ENCODE measurements at regions not wholly inside any gene's neighbourhood (a gene's known extent, or its start where the extent isn't known, plus 50 kb on each side); places are given as distances from the start of the nearest gene placed in this dataset.

GRCh38 chr21:28655471-28655870 is 337.2 kb downstream of the LTN1 start:
- Mint-ChIP-seq H3K9me3 (no peaks in the 10 kb centered on the region), H3K4me1 (no peaks in the 10 kb centered on the region), H3K4me3 (no peak overlapping the region), H3K27me3 (no peaks in the 10 kb centered on the region), H3K36me3 (no peaks in the 10 kb centered on the region), H3K27ac (no peak overlapping the region)

DNA sequence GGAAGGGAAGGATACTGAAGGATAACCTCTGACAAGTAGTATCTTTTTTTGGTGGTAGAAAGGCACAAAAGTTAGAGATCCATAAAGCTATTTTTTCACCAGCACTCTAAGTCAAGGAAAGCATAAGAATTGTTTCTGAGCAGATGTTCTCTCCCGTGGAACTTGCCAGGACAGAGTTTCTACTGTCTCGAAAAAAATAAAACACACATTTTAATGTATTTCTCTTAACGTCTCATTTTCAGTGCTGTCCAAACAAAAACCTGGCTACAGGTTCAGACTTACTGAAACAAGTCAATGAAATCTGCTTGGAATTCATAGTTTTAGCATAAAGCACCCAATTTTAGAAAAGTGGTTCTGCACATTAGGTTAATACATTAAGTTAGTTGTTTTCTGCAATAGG is 338.3 kb downstream of the LTN1 start:
- Mint-ChIP-seq H3K27me3 (no peaks in the 10 kb centered on the region), H3K27ac (no peak overlapping the region), H3K9me3 (no peaks in the 10 kb centered on the region), H3K4me1 (no peaks in the 10 kb centered on the region), H3K4me3 (no peak overlapping the region), H3K36me3 (no peaks in the 10 kb centered on the region)

DNA sequence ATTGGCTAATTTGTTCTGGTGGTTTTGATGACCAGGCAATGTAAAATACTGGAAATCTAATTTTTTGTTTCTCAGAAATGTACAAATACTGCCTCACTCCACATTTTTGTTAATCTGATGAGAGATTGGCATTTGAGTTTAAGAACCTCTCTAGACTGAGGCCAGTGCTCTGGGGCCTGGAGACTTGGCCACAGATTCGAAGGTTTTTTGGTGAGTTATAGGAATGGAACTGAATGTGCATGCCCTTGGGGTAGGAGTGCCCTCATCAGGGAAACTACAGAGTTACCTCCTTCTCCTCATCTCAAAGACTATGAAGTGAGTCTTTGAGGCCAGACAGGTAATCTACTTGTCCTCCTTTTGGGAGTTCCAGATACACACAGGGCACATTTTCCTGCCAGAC is 347.9 kb downstream of the LTN1 start:
- Mint-ChIP-seq H3K4me1 (no peaks in the 10 kb centered on the region), H3K27me3 (no peaks in the 10 kb centered on the region), H3K9me3 (peaks cover 5% of the 10 kb centered on the region), H3K4me3 (no peak overlapping the region), H3K36me3 (peaks cover 10% of the 10 kb centered on the region), H3K27ac (no peak overlapping the region)

GRCh38 chr21:28642891-28643290 is 349.8 kb downstream of the LTN1 start:
- no peaks in the 10 kb centered on the region for H3K4me1 Mint-ChIP-seq

DNA sequence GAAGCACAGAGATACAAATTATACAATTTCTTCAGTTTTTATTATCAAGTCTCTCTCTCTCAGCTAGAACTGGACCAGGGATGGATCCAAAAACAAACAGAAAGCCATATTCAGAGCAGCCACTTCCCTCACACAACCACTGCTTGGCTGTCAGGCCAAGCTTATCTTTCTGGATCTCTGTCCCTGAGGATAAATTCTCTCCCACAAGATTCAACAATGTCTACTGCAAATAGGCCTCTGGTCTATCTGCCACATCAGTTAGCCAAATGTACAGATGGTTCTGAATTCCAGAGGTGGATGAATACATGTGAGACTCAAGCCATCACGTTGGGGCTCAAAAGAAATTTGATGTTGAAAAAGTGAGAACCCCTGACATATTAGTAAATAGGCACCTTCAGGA is 350.9 kb downstream of the LTN1 start:
- Mint-ChIP-seq H3K9me3 (peaks cover 5% of the 10 kb centered on the region), H3K4me3 (no peak overlapping the region), H3K27ac (no peak overlapping the region), H3K27me3 (no peaks in the 10 kb centered on the region), H3K36me3 (peaks cover 14% of the 10 kb centered on the region), H3K4me1 (peaks cover under 1% of the 10 kb centered on the region)

More at GRCh38 chr21:28642891-28643290, 349.8 kb downstream of the LTN1 start:
- H3K4me3 Mint-ChIP-seq, result no peak overlapping the region
- H3K27ac Mint-ChIP-seq, result no peak overlapping the region
- peaks cover 5% of the 10 kb centered on the region for H3K9me3 Mint-ChIP-seq
- no peaks in the 10 kb centered on the region for H3K27me3 Mint-ChIP-seq
- peaks cover 14% of the 10 kb centered on the region for H3K36me3 Mint-ChIP-seq

- Mint-ChIP-seq H3K4me3 (no peak overlapping the region), H3K4me1 (peaks cover 4% of the 10 kb centered on the region), H3K27ac (no peak overlapping the region), H3K36me3 (peaks cover 14% of the 10 kb centered on the region), H3K27me3 (no peaks in the 10 kb centered on the region), H3K9me3 (peaks cover 5% of the 10 kb centered on the region)
Measured at GRCh38 chr21:28640326-28640725, 352.4 kb downstream of the LTN1 start.

DNA sequence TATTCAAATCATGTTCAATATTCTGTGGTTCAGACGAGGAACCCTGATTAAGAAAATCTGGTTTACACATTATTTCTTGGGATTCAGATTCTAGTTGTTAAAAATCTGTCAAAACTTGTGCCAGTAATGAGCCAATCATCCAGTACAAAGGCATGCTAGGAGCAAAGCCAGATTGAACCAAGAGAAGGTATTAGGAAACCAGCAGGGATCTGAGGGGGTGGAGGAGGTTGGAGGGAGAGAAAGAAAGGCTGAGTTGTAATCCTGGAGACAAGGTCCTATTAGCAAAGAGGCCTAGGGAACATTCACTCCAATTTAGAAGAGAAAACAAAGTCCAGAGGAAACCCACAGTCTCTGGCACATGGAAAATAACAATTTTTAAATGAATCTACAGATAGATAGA is 352.9 kb downstream of the LTN1 start:
- no peaks in the 10 kb centered on the region for H3K27me3 Mint-ChIP-seq
- H3K4me3 Mint-ChIP-seq, result no peak overlapping the region
- peaks cover 4% of the 10 kb centered on the region for H3K4me1 Mint-ChIP-seq
- no peak overlapping the region for H3K27ac Mint-ChIP-seq
- peaks cover 14% of the 10 kb centered on the region for H3K36me3 Mint-ChIP-seq
- peaks cover 5% of the 10 kb centered on the region for H3K9me3 Mint-ChIP-seq

GRCh38 chr21:28636752-28637691 is 355.7 kb downstream of the LTN1 start:
- H3K4me1 Mint-ChIP-seq, result peaks cover 4% of the 10 kb centered on the region
- H3K9me3 Mint-ChIP-seq, result no peaks in the 10 kb centered on the region
- peaks cover 6% of the 10 kb centered on the region for H3K36me3 Mint-ChIP-seq
- no peaks in the 10 kb centered on the region for H3K27me3 Mint-ChIP-seq
- no peak overlapping the region for H3K4me3 Mint-ChIP-seq
- no peak overlapping the region for H3K27ac Mint-ChIP-seq

DNA sequence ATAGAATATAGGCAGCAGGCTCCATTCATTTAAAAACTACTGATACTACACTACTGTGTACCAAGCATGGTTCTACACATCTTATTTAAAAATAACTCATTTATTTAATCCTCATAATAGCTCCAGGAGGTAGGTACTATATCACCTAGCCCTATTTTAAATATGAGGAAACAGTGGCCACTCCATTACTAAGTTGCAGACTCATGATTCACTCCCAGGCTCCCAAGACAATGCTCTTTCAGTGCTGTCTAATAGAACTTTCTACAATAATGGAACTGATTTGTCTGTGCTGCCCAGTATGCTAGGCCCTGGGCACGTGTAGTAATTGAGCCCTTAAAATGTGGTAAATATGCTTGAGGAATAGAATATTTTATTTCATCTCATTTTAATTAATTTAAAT is 357.1 kb downstream of the LTN1 start:
- H3K4me1 Mint-ChIP-seq, result peaks cover 4% of the 10 kb centered on the region
- no peak overlapping the region for H3K4me3 Mint-ChIP-seq
- H3K36me3 Mint-ChIP-seq, result peaks cover 6% of the 10 kb centered on the region
- no peak overlapping the region for H3K27ac Mint-ChIP-seq
- no peaks in the 10 kb centered on the region for H3K9me3 Mint-ChIP-seq
- no peaks in the 10 kb centered on the region for H3K27me3 Mint-ChIP-seq

DNA sequence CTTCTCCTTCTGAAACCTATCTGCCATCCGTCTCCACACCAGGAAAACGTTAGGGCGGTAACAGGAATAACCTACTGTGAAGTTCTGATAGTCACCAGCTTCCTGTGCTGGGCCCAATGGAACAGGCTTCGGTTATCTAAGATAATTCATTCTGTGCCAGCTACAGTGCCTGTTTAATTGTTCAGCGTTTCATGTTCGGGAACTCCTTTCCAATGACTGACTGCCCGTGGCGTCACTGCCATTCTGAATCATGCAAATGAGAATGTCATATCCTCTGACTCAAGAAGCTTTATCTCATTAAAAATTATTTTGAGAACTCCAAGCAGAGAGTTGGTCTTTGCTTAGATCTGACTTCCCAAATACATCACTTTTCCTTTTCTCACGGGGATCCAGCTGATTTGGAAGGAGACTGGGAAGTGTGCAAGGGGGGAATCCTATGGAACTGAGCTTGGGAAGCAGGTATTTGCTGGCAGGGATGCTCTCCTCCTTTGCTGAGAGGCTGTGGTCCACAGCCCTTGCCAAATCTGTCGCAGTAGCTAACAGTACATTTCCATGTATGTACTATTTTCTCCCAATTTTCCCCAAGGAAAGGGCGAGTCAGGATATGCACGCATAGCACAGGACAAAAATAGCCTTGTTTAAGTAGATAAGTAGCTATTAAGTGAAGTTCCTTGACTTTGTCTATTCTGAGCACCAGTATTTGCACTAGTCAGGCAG is 358.7 kb downstream of the LTN1 start:
- Mint-ChIP-seq H3K27me3 (no peaks in the 10 kb centered on the region), H3K4me1 (peaks cover 4% of the 10 kb centered on the region), H3K9me3 (no peaks in the 10 kb centered on the region), H3K27ac (no peak overlapping the region), H3K36me3 (peaks cover 3% of the 10 kb centered on the region), H3K4me3 (no peak overlapping the region)

DNA sequence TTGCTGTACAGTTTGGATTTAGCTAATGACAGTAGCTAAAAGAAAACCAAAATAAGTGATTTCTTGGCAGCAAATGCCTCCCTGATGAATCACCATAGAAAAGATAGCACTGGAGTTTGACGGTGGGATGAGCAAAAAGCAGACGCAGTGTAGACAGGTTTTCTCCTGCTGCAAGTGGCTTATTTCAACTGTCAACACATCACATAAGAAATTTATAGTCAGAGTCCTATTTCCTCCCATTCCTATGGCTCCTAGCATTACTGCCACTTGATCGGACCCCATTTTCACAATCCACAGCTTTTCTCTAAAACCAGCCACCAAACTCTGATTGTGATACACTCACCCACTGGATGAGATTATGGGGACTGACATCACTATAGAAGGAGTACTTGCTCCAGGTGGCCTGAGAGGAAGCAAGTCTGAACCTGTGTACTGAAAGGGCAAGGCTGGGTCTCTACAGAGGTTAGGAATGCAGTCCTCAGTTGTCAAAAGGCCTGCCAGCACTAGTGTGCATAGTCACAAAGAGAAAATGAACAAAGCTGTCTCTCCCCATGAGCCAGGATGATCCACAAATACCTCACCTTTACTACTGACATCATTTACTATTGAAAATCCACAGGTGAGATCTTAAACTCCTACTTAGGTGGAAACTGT is 359.8 kb downstream of the LTN1 start:
- peaks cover 5% of the 10 kb centered on the region for H3K4me1 Mint-ChIP-seq
- H3K9me3 Mint-ChIP-seq, result no peaks in the 10 kb centered on the region
- H3K27me3 Mint-ChIP-seq, result no peaks in the 10 kb centered on the region
- no peak overlapping the region for H3K4me3 Mint-ChIP-seq
- H3K27ac Mint-ChIP-seq, result no peak overlapping the region
- H3K36me3 Mint-ChIP-seq, result no peaks in the 10 kb centered on the region

DNA sequence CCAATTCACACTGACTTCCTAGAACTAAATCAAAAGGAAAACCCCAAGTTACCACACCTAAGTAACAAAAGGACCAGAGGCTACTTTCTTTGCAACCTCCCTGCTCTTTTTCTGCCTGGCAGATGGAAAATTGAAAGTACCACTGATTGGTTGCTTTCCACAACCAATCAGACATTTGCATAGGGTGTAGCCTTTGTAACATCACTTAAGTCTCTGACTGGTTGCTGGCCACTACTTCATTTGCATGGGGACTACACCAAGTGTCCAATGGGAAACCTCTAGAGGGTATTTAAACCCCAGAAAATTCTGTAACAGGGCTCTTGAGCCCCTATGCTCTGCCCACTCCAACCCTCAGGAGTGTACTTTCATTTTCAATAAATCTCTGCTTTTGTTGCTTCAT is 365.0 kb downstream of the LTN1 start:
- Mint-ChIP-seq H3K27ac (no peak overlapping the region), H3K27me3 (no peaks in the 10 kb centered on the region), H3K4me1 (peaks cover 7% of the 10 kb centered on the region), H3K36me3 (peaks cover 10% of the 10 kb centered on the region), H3K4me3 (no peak overlapping the region), H3K9me3 (no peaks in the 10 kb centered on the region)

DNA sequence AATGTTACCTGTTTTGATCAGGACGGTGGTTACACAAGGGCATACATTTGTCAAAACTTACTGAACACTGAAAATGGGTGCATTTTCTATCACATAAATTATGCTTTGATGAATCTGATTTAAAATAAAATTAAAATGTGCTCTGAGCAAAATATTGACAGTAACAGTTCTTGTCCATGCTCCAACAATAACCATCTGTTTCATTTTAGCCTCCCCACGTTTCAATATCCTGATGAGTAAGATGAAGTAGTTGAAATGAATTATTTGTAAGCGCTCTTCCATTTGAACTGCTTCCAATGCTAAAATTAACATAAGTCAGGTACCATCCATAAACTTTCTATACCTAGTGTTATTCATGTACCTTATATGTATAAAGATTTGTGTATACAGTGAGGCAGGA is 365.4 kb downstream of the LTN1 start:
- H3K36me3 Mint-ChIP-seq, result peaks cover 13% of the 10 kb centered on the region
- H3K9me3 Mint-ChIP-seq, result peaks cover under 1% of the 10 kb centered on the region
- H3K27me3 Mint-ChIP-seq, result no peaks in the 10 kb centered on the region
- no peak overlapping the region for H3K4me3 Mint-ChIP-seq
- H3K27ac Mint-ChIP-seq, result no peak overlapping the region
- peaks cover 7% of the 10 kb centered on the region for H3K4me1 Mint-ChIP-seq

DNA sequence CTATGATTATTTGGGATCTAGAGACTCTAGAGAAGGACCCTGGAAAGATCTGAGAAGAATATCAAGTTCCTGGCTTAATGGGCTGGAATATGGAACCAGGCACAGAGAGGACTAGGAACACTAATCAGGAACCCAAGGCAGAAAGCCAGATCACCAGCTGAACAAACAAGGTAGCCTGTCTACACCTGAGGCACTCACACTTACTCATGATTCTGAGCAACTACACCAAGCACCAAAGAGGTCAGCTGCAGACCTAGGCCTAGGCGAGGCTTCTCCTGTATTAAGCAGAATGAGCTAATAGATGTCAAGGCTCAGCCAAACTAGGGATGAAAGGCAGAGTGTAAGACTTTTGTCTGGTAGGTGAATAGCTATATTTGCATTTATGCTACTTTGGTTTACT is 368.1 kb downstream of the LTN1 start:
- peaks cover 7% of the 10 kb centered on the region for H3K4me1 Mint-ChIP-seq
- H3K27me3 Mint-ChIP-seq, result no peaks in the 10 kb centered on the region
- H3K36me3 Mint-ChIP-seq, result peaks cover 23% of the 10 kb centered on the region
- H3K4me3 Mint-ChIP-seq, result no peak overlapping the region
- no peak overlapping the region for H3K27ac Mint-ChIP-seq
- H3K9me3 Mint-ChIP-seq, result peaks cover 5% of the 10 kb centered on the region

DNA sequence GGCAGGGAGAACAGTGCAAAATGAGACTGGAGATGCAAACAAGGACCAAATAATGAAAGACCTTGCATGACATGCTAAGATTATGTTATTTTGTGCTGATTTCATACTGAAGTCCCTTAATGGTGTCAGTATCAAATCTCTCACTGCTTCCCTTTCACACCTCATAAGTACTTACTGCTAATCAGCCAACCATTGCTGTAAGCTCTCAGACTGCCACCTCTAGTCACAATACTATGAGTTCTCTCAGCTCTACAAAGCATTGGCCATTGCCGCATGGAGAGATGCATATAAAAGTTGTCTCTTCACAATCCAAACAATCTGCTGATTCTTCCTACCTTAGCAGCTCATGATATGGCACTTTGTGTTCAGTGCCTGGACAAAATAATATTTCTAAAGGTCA is 375.4 kb downstream of the LTN1 start:
- H3K27me3 Mint-ChIP-seq, result no peaks in the 10 kb centered on the region
- H3K36me3 Mint-ChIP-seq, result peaks cover 11% of the 10 kb centered on the region
- peaks cover 7% of the 10 kb centered on the region for H3K9me3 Mint-ChIP-seq
- no peak overlapping the region for H3K4me3 Mint-ChIP-seq
- H3K4me1 Mint-ChIP-seq, result no peaks in the 10 kb centered on the region
- H3K27ac Mint-ChIP-seq, result no peak overlapping the region

GRCh38 chr21:28615276-28615675 is 377.4 kb downstream of the LTN1 start:
- H3K36me3 Mint-ChIP-seq, result peaks cover 13% of the 10 kb centered on the region
- no peak overlapping the region for H3K27ac Mint-ChIP-seq
- H3K9me3 Mint-ChIP-seq, result peaks cover 11% of the 10 kb centered on the region
- H3K4me1 Mint-ChIP-seq, result no peaks in the 10 kb centered on the region
- H3K27me3 Mint-ChIP-seq, result no peaks in the 10 kb centered on the region
- H3K4me3 Mint-ChIP-seq, result no peak overlapping the region

All from activated naive CD4-positive, alpha-beta T cell treated with anti-CD3 and anti-CD28 coated beads, Interleukin-2, amount 50 U/mL, for 24 hours (primary cell).